ENCODE measurements at regions not wholly inside any gene's neighbourhood (a gene's known extent, or its start where the extent isn't known, plus 50 kb on each side); places are given as distances from the start of the nearest gene placed in this dataset.
"Not testable (repeated sequence)": the region's sequence is repeated elsewhere in the genome, so short reads cannot be mapped to it uniquely, and the experiment has no call there.

GRCh38 chr1:87426463-87427249 is 98.0 kb downstream of the LMO4 start:
- DNase-seq = no peak
- TF ChIP-seq POLR2A (IDR thresholded peaks at IDR 0.05; ENCODE audit: low read length) (no peak), GATA1 (IDR thresholded peaks at IDR 0.05; ENCODE audit: low read depth, low read length) (no peak)

- no peak for DNase-seq
- no peak for TF ChIP-seq POLR2A (IDR thresholded peaks at IDR 0.05; ENCODE audit: low read length)
Observed at GRCh38 chr1:87428367-87428766, 99.7 kb downstream of the LMO4 start.

- no peak for DNase-seq
- no peak for TF ChIP-seq POLR2A (IDR thresholded peaks at IDR 0.05; ENCODE audit: low read length)
- TF ChIP-seq GATA1 (IDR thresholded peaks at IDR 0.05; ENCODE audit: low read depth, low read length) = no peak
Observed at GRCh38 chr1:87428883-87429282, 100.2 kb downstream of the LMO4 start.

- TF ChIP-seq POLR2A (IDR thresholded peaks at IDR 0.05; ENCODE audit: low read length) = no peak
- DNase-seq = no peak
Observed at GRCh38 chr1:87432685-87433084, 104.0 kb downstream of the LMO4 start.

- not testable (repeated sequence) for DNase-seq
Observed at GRCh38 chr1:87433101-87433500, 104.4 kb downstream of the LMO4 start.

- no peak for TF ChIP-seq GATA1 (IDR thresholded peaks at IDR 0.05; ENCODE audit: low read depth, low read length)
- no peak for TF ChIP-seq POLR2A (IDR thresholded peaks at IDR 0.05; ENCODE audit: low read length)
- peak; percentile 80 to 92 for DNase-seq
Observed at GRCh38 chr1:87435484-87435883, 106.8 kb downstream of the LMO4 start.

GRCh38 chr1:87436115-87436514 is 107.4 kb downstream of the LMO4 start:
- DNase-seq = not testable (repeated sequence)

GRCh38 chr1:87436534-87436933 is 107.9 kb downstream of the LMO4 start:
- no peak for TF ChIP-seq GATA1 (IDR thresholded peaks at IDR 0.05; ENCODE audit: low read depth, low read length)
- no peak for TF ChIP-seq POLR2A (IDR thresholded peaks at IDR 0.05; ENCODE audit: low read length)
- no peak for DNase-seq

- DNase-seq = no peak
- TF ChIP-seq GATA1 (IDR thresholded peaks at IDR 0.05; ENCODE audit: low read depth, low read length) (no peak), POLR2A (IDR thresholded peaks at IDR 0.05; ENCODE audit: low read length) (no peak)
Observed at GRCh38 chr1:87437663-87438295, 109.1 kb downstream of the LMO4 start.

- no peak for DNase-seq
- TF ChIP-seq GATA1 (IDR thresholded peaks at IDR 0.05; ENCODE audit: low read depth, low read length) (no peak), POLR2A (IDR thresholded peaks at IDR 0.05; ENCODE audit: low read length) (no peak)
Observed at GRCh38 chr1:87439821-87440220, 111.1 kb downstream of the LMO4 start.

- no peak for TF ChIP-seq GATA1 (IDR thresholded peaks at IDR 0.05; ENCODE audit: low read depth, low read length)
- TF ChIP-seq POLR2A (IDR thresholded peaks at IDR 0.05; ENCODE audit: low read length) = no peak
- DNase-seq = peak in 1 of 2 experiments; percentile 14
Observed at GRCh38 chr1:87449348-87449963, 120.8 kb downstream of the LMO4 start.

GRCh38 chr1:87450136-87450535 is 121.5 kb downstream of the LMO4 start:
- TF ChIP-seq GATA1 (IDR thresholded peaks at IDR 0.05; ENCODE audit: low read depth, low read length) = no peak
- no peak for TF ChIP-seq POLR2A (IDR thresholded peaks at IDR 0.05; ENCODE audit: low read length)
- DNase-seq = no peak

GRCh38 chr1:87450615-87451209 is 122.0 kb downstream of the LMO4 start:
- TF ChIP-seq POLR2A (IDR thresholded peaks at IDR 0.05; ENCODE audit: low read length) (no peak), GATA1 (IDR thresholded peaks at IDR 0.05; ENCODE audit: low read depth, low read length) (no peak)
- DNase-seq = peak; percentile 16 to 28

- no peak for DNase-seq
- TF ChIP-seq POLR2A (IDR thresholded peaks at IDR 0.05; ENCODE audit: low read length) (no peak), GATA1 (IDR thresholded peaks at IDR 0.05; ENCODE audit: low read depth, low read length) (no peak)
Observed at GRCh38 chr1:87451229-87451920, 122.7 kb downstream of the LMO4 start.

Measured in erythroblast (primary cell).